ENCODE measurements at regions not wholly inside any gene's neighbourhood (a gene's known extent, or its start where the extent isn't known, plus 50 kb on each side); places are given as distances from the start of the nearest gene placed in this dataset.
"Not testable (repeated sequence)": the region's sequence is repeated elsewhere in the genome, so short reads cannot be mapped to it uniquely, and the experiment has no call there.

GRCh38 chr1:157198619-157199420 is 60.6 kb upstream of the ETV3 start:
- H3K36me3 ChIP-seq, result no peaks in the 10 kb centered on the region
- H3K27me3 ChIP-seq, result peaks cover 8 to 54% (median 41%) of the 10 kb centered on the region in 7 donors
- intact Hi-C loops (cut with DNase I), result loop anchor here in 6 of 10 donors (5.0 to 10.0 kb wide), 4 partner anchors 166 to 298 kb away; no protein-coding TSS in a partner anchor
- no peaks in the 10 kb centered on the region for H3K9me3 ChIP-seq
- WGBS, 2 donors, result 80 to 89% methylated on average over 8 of the region's 8 CpGs
- TF ChIP-seq CTCF (IDR thresholded peaks at IDR 0.05), result no peak
- peaks cover 0 to 5% (median 0%) of the 10 kb centered on the region in 9 donors for H3K4me1 ChIP-seq
- ATAC-seq (no peak), DNase-seq (no peak)
- H3K27ac ChIP-seq, result no peak overlapping the region
- H3K4me3 ChIP-seq, result no peak overlapping the region

- intact Hi-C loops (cut with DNase I), result loop anchor here in 6 of 10 donors (5.0 to 10.0 kb wide), 4 partner anchors 167 to 299 kb away; no protein-coding TSS in a partner anchor
- 88 to 91% methylated on average over 7 of the region's 7 CpGs for WGBS, 2 donors
Measured at GRCh38 chr1:157197906-157198435, 59.8 kb upstream of the ETV3 start.

DNA sequence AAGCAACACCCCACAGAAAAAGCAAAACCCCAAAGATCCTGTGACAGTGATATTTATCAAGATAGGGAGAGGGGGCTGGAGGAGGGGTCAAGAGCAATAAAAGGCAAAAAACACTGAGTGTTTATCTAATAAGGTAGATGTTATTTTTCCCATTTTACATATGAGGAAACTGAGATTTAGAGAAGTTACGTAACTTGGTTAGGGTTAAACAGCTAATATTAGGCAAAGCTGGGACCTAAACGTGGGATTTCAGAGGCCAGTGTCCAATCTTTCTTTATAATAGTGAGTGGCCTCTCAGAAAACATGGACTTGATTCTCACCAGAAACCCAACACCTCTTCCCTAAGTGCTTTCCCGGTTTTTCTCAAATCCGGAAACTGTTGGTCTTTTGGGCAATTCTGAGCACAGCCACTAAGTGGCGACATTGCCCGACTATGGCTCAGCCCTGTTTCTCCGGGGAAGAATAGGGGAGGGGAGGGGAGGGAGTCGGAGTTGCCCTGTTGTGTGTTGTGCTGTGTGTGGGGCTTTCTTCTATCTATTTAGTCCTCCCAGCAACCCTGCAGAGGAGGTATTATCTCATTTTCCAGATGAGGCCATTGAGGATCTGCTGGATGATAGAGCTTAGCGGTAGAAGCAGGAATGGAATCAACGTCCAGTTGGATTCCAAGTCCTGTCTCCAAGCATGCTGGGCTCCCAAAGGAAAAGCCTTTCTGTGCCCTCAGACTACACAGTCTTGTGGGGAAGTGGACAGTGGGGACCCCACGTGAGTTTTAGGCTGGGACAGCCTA is 58.7 kb upstream of the ETV3 start:
- peak in 7 of 9 donors; percentile 26 to 39 (median 35) for TF ChIP-seq CTCF (IDR thresholded peaks at IDR 0.05)
- not testable (repeated sequence) for DNase-seq, H3K4me1 ChIP-seq, H3K4me3 ChIP-seq, H3K9me3 ChIP-seq, H3K27ac ChIP-seq, H3K36me3 ChIP-seq
- intact Hi-C loops (cut with DNase I), result loop anchor here in 6 of 10 donors (5.0 to 10.0 kb wide), 4 partner anchors 168 to 300 kb away; no protein-coding TSS in a partner anchor
- peak in 1 of 8 donors; percentile 42 for ATAC-seq
- 18 to 27% methylated on average over 9 to 10 of the region's 11 CpGs for WGBS, 2 donors
- peaks cover 8 to 55% (median 49%) of the 10 kb centered on the region in 7 donors for H3K27me3 ChIP-seq

More at GRCh38 chr1:157197906-157198435, 59.8 kb upstream of the ETV3 start:
- ATAC-seq (no peak), DNase-seq (no peak)
- H3K36me3 ChIP-seq, result no peaks in the 10 kb centered on the region
- H3K27ac ChIP-seq, result no peak overlapping the region
- no peak for TF ChIP-seq CTCF (IDR thresholded peaks at IDR 0.05)
- peaks cover 8 to 55% (median 42%) of the 10 kb centered on the region in 7 donors for H3K27me3 ChIP-seq
- no peaks in the 10 kb centered on the region for H3K9me3 ChIP-seq
- no peak overlapping the region for H3K4me3 ChIP-seq
- peaks cover 0 to 6% (median 0%) of the 10 kb centered on the region in 9 donors for H3K4me1 ChIP-seq

DNA sequence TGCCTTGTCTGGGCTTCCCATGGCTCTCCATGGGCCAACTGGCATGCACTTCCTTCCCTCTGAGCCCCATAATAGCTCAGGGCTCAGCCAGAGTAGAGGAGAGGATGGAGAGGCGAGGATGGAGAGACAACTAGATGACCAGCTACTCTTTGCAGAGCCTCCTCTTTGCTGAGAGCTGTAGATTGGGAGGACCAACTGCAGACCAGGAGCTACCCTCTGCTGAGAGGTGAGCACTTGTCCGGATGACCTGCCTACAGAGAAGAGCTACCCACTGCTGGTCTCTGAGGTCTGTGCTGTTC is 58.0 kb upstream of the ETV3 start:
- Histone ChIP-seq H3K27ac (no peak overlapping the region), H3K4me3 (no peak overlapping the region), H3K36me3 (no peaks in the 10 kb centered on the region), H3K9me3 (no peaks in the 10 kb centered on the region), H3K4me1 (peaks cover 0 to 6% (median 0%) of the 10 kb centered on the region in 9 donors), H3K27me3 (peaks cover 8 to 59% (median 53%) of the 10 kb centered on the region in 7 donors)
- no peak for TF ChIP-seq CTCF (IDR thresholded peaks at IDR 0.05)
- ATAC-seq, result no peak
- intact Hi-C loops (cut with DNase I), result loop anchor here in 6 of 10 donors (5.0 to 10.0 kb wide), 4 partner anchors 169 to 301 kb away; no protein-coding TSS in a partner anchor
- 95 to 100% methylated on average over 2 of the region's 2 CpGs for WGBS, 2 donors
- no peak for DNase-seq
